Progenitor cell of endocrine pancreas (in vitro differentiated cells): ENCODE measurements at regions not wholly inside any gene's neighbourhood (a gene's known extent, or its start where the extent isn't known, plus 50 kb on each side); places are given as distances from the start of the nearest gene placed in this dataset.

Source experiments
- DNase-seq: peaks from one replicate; pipeline ENCODE4 v3.0.0; 2021; ENCODE audit warnings: low spot score; ENCODE audit not compliant: unreplicated experiment
- H3K27ac Mint-ChIP-seq: 2 replicates; pipeline ENCODE4 v1.8.0; 2021; ENCODE audit warnings: mild to moderate bottlenecking, moderate library complexity, mixed read lengths
- H3K27me3 Mint-ChIP-seq: 2 replicates; pipeline ENCODE4 v1.8.0; 2021; ENCODE audit warnings: mixed read lengths
- H3K36me3 Mint-ChIP-seq: 2 replicates; pipeline ENCODE4 v1.8.0; 2022; ENCODE audit warnings: mixed read lengths; ENCODE audit not compliant: insufficient read depth
- H3K4me1 Mint-ChIP-seq: 2 replicates; pipeline ENCODE4 v1.8.0; 2021; ENCODE audit warnings: low read depth, mixed read lengths
- H3K4me3 Mint-ChIP-seq: 2 replicates; pipeline ENCODE4 v1.8.0; 2021; ENCODE audit warnings: low read depth, mild to moderate bottlenecking, moderate library complexity, mixed read lengths
- H3K9me3 Mint-ChIP-seq: 2 replicates; pipeline ENCODE4 v1.8.0; 2021; ENCODE audit warnings: low read depth, mixed read lengths
- CTCF ChIP-seq: fragments of 200-600 bp; sonication (generic); IDR thresholded peaks from one replicate; pipeline ENCODE4 v1.5.0; 2021; ENCODE audit warnings: antibody characterized with exemption, mild to moderate bottlenecking; ENCODE audit not compliant: unreplicated experiment

GRCh38 chr12:116474899-116475298 is 84.3 kb upstream of the MAP1LC3B2 start:
- Mint-ChIP-seq H3K4me1 (no peaks in the 10 kb centered on the region), H3K36me3 (peaks cover 4% of the 10 kb centered on the region), H3K9me3 (peaks cover 28% of the 10 kb centered on the region), H3K4me3 (no peak overlapping the region), H3K27ac (no peak overlapping the region), H3K27me3 (no peaks in the 10 kb centered on the region)
- no peak for DNase-seq
- TF ChIP-seq CTCF = no peak

- TF ChIP-seq CTCF = no peak
- no peaks in the 10 kb centered on the region for H3K4me1 Mint-ChIP-seq
- peaks cover 4% of the 10 kb centered on the region for H3K36me3 Mint-ChIP-seq
- no peak overlapping the region for H3K27ac Mint-ChIP-seq
- no peak overlapping the region for H3K4me3 Mint-ChIP-seq
- peaks cover 28% of the 10 kb centered on the region for H3K9me3 Mint-ChIP-seq
- no peak for DNase-seq
- H3K27me3 Mint-ChIP-seq = peaks cover 4% of the 10 kb centered on the region
Measured at GRCh38 chr12:116476227-116476822, 82.9 kb upstream of the MAP1LC3B2 start.

GRCh38 chr12:116478243-116478773 is 80.9 kb upstream of the MAP1LC3B2 start:
- Mint-ChIP-seq H3K9me3 (peaks cover 23% of the 10 kb centered on the region), H3K4me3 (no peak overlapping the region), H3K27me3 (peaks cover 7% of the 10 kb centered on the region), H3K27ac (no peak overlapping the region), H3K4me1 (no peaks in the 10 kb centered on the region), H3K36me3 (peaks cover 4% of the 10 kb centered on the region)
- DNase-seq = no peak
- no peak for TF ChIP-seq CTCF

- no peak for TF ChIP-seq CTCF
- peaks cover 7% of the 10 kb centered on the region for H3K27me3 Mint-ChIP-seq
- H3K4me1 Mint-ChIP-seq = no peaks in the 10 kb centered on the region
- no peak overlapping the region for H3K4me3 Mint-ChIP-seq
- H3K27ac Mint-ChIP-seq = no peak overlapping the region
- no peak for DNase-seq
- H3K9me3 Mint-ChIP-seq = peaks cover 20% of the 10 kb centered on the region
- H3K36me3 Mint-ChIP-seq = peaks cover 4% of the 10 kb centered on the region
Measured at GRCh38 chr12:116480210-116480810, 78.9 kb upstream of the MAP1LC3B2 start.

GRCh38 chr12:116481726-116482125 is 77.5 kb upstream of the MAP1LC3B2 start:
- no peak for TF ChIP-seq CTCF
- peaks cover under 1% of the 10 kb centered on the region for H3K36me3 Mint-ChIP-seq
- peaks cover 7% of the 10 kb centered on the region for H3K27me3 Mint-ChIP-seq
- no peak overlapping the region for H3K27ac Mint-ChIP-seq
- H3K4me3 Mint-ChIP-seq = no peak overlapping the region
- peaks cover 10% of the 10 kb centered on the region for H3K9me3 Mint-ChIP-seq
- no peak for DNase-seq
- no peaks in the 10 kb centered on the region for H3K4me1 Mint-ChIP-seq
